ENCODE measurements at regions not wholly inside any gene's neighbourhood (a gene's known extent, or its start where the extent isn't known, plus 50 kb on each side); places are given as distances from the start of the nearest gene placed in this dataset.
"Not testable (repeated sequence)": the region's sequence is repeated elsewhere in the genome, so short reads cannot be mapped to it uniquely, and the experiment has no call there.

DNA sequence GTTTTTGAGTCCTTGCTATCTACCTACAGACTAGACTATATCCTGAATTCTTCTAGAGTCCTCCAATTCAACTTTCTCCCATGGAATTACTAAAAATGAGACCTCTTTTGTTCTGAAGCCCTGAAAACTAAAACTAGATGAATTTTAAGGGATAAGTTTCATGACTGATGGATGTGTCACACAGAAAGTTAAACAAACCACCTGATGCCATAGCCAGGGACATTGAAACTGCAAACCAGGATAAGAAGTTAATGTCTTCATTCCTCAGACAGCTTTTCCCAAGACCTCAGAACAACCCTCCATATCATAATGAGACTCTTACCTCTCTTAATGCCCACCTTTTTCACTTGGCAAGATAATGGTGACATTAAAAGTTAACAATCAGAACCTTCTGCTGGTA lies 81.5 kb upstream of the PTPN13 start:
- Histone ChIP-seq H3K9ac (ENCODE audit: insufficient read depth in 1 of 2, low read depth in 2 of 2, low read length in 2 of 2) (no peak overlapping the region), H3K27me3 (ENCODE audit: control insufficient read depth in 2 of 2, insufficient read depth in 2 of 2, low read length in 2 of 2) (no peaks in the 10 kb centered on the region), H3K4me2 (ENCODE audit: insufficient read depth, low read length) (no peak overlapping the region), H3K79me2 (ENCODE audit: control insufficient read depth, insufficient read depth, low read length) (no peaks in the 10 kb centered on the region), H2AFZ (ENCODE audit: low read depth, low read length) (no peak overlapping the region), H3K9me1 (ENCODE audit: control insufficient read depth, insufficient read depth, low read length) (no peaks in the 10 kb centered on the region), H3K4me1 (replicated peaks in 1 of 2; ENCODE audit: control insufficient read depth in 2 of 2, insufficient read depth in 2 of 2, low read length in 2 of 2) (no peaks in the 10 kb centered on the region), H4K20me1 (replicated peaks; ENCODE audit: control insufficient read depth, insufficient read depth, low read length) (no peaks in the 10 kb centered on the region), H3K36me3 (ENCODE audit: control insufficient read depth, insufficient read depth, low read length) (no peaks in the 10 kb centered on the region), H3K9me3 (replicated peaks; ENCODE audit: control insufficient read depth, insufficient read depth, low read depth, low read length) (no peaks in the 10 kb centered on the region), H3K27ac (ENCODE audit: extremely low read depth, low read depth, low read length) (no peak overlapping the region), H3K4me3 (no peak overlapping the region)
- intact Hi-C loops (cut with micrococcal nuclease), result no loop called here
- in situ Hi-C loops (cut with MboI), result loop anchor here (25.0 kb wide), 1 partner anchor 600 kb away; no protein-coding TSS in a partner anchor
- CTCF ChIA-PET (ENCODE audit: low intra/inter-chr PET ratio), result no interaction called here
- FAIRE-seq (no peak), ATAC-seq (no peak), DNase-seq (ENCODE audit: extremely low read depth in 1 of 4, low spot score in 3 of 4) (no peak)
- POLR2A ChIA-PET, result no interaction called here
- TF ChIP-seq, protein P1, sequence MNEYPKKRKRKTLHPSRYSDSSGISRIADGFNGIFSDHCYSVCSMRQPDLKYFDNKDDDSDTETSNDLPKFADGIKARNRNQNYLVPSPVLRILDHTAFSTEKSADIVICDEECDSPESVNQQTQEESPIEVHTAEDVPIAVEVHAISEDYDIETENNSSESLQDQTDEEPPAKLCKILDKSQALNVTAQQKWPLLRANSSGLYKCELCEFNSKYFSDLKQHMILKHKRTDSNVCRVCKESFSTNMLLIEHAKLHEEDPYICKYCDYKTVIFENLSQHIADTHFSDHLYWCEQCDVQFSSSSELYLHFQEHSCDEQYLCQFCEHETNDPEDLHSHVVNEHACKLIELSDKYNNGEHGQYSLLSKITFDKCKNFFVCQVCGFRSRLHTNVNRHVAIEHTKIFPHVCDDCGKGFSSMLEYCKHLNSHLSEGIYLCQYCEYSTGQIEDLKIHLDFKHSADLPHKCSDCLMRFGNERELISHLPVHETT (CRISPR knock-in tag; conservative IDR thresholded peaks at IDR 0.05 in 1 of 2, IDR thresholded peaks at IDR 0.05 in 1 of 2), result no peak
- TF ChIP-seq FUS (optimal IDR thresholded peaks at IDR 0.05; ENCODE audit: low read depth, low read length) (no peak), ZNF830 (CRISPR knock-in tag; IDR thresholded peaks at IDR 0.05) (no peak), ZNF696 (CRISPR knock-in tag; conservative IDR thresholded peaks at IDR 0.05) (no peak), SNRNP70 (optimal IDR thresholded peaks at IDR 0.05; ENCODE audit: low read depth, low read length) (no peak), HIVEP1 (CRISPR knock-in tag; IDR thresholded peaks at IDR 0.05) (no peak), ZNF23 (CRISPR knock-in tag; IDR thresholded peaks at IDR 0.05) (no peak), SMAD3 (CRISPR knock-in tag; conservative IDR thresholded peaks at IDR 0.05) (no peak), RBBP5 (IDR thresholded peaks at IDR 0.05; ENCODE audit: borderline replicate concordance, insufficient read depth, low read length, poor library complexity, severe bottlenecking) (no peak), CREM (IDR thresholded peaks at IDR 0.05; ENCODE audit: low read depth) (no peak), KDM1A (IDR thresholded peaks at IDR 0.05) (no peak), KAT8 (IDR thresholded peaks at IDR 0.05; ENCODE audit: low read depth) (no peak), RB1 (IDR thresholded peaks at IDR 0.05; ENCODE audit: low read depth) (no peak), ZNF77 (CRISPR knock-in tag; IDR thresholded peaks at IDR 0.05) (no peak)
- TF ChIP-seq, protein P2, sequence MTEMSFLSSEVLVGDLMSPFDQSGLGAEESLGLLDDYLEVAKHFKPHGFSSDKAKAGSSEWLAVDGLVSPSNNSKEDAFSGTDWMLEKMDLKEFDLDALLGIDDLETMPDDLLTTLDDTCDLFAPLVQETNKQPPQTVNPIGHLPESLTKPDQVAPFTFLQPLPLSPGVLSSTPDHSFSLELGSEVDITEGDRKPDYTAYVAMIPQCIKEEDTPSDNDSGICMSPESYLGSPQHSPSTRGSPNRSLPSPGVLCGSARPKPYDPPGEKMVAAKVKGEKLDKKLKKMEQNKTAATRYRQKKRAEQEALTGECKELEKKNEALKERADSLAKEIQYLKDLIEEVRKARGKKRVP (CRISPR knock-in tag; IDR thresholded peaks at IDR 0.05), result no peak
- no TSS peak for BruUV-seq (replicated peaks)

DNA sequence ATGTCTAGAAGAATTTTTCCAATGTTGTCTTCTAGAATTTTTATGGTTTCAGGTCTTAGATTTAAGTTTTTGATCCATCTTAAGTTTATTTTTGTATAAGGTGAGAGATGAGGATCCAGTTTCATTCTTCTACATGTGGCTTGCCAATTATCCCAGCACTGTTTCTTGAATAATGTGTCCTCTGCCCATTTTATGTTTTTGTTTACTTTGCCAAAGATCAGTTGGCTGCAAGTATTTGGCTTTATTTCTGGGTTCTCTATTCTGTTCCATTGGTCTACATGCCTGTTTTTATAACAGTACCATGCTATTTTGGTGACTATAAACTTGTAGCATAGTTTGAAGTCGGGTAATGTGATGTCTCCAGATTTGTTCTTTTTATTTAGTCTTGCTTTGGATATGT lies 78.2 kb upstream of the PTPN13 start:
- POLR2A ChIA-PET, result not testable (repeated sequence)

More for the DNA sequence above, 78.2 kb upstream of the PTPN13 start:
- H3K79me2 ChIP-seq (ENCODE audit: control insufficient read depth, insufficient read depth, low read length); H2AFZ ChIP-seq (ENCODE audit: low read depth, low read length); H3K9ac ChIP-seq (ENCODE audit: insufficient read depth in 1 of 2, low read depth in 2 of 2, low read length in 2 of 2); BruUV-seq (replicated peaks); H3K27me3 ChIP-seq (ENCODE audit: control insufficient read depth in 2 of 2, insufficient read depth in 2 of 2, low read length in 2 of 2); H4K20me1 ChIP-seq (replicated peaks; ENCODE audit: control insufficient read depth, insufficient read depth, low read length); H3K9me1 ChIP-seq (ENCODE audit: control insufficient read depth, insufficient read depth, low read length); H3K36me3 ChIP-seq (ENCODE audit: control insufficient read depth, insufficient read depth, low read length); H3K4me1 ChIP-seq (replicated peaks in 1 of 2; ENCODE audit: control insufficient read depth in 2 of 2, insufficient read depth in 2 of 2, low read length in 2 of 2); ATAC-seq; DNase-seq (ENCODE audit: extremely low read depth in 1 of 4, low spot score in 3 of 4); FAIRE-seq; intact Hi-C loops (cut with micrococcal nuclease); H3K27ac ChIP-seq (ENCODE audit: extremely low read depth, low read depth, low read length); H3K4me2 ChIP-seq (ENCODE audit: insufficient read depth, low read length); H3K9me3 ChIP-seq (replicated peaks; ENCODE audit: control insufficient read depth, insufficient read depth, low read depth, low read length); H3K4me3 ChIP-seq: not testable (repeated sequence)
- in situ Hi-C loops (cut with MboI), result loop anchor here (25.0 kb wide), 1 partner anchor 596 kb away; no protein-coding TSS in a partner anchor
- 0% methylated on average over 1 of the region's 1 CpG for WGBS (ENCODE audit: insufficient coverage, low coverage, missing lambda C conversion rate)
- CTCF ChIA-PET (ENCODE audit: low intra/inter-chr PET ratio), result interaction anchor here (0.7 kb wide), 1 partner anchor 283 kb away, joined by 4 read pairs; no protein-coding TSS in a partner anchor

Measured in K562 (cell line).